Keratinocyte (primary cell): ENCODE measurements at regions not wholly inside any gene's neighbourhood (a gene's known extent, or its start where the extent isn't known, plus 50 kb on each side); places are given as distances from the start of the nearest gene placed in this dataset.
A peak's percentile ranks its signal among the peaks of the same experiment; 100 is the strongest.

Experiments used
- DNase-seq: peaks from one replicate; pipeline ENCODE4 v3.0.0-alpha.2; 2011; ENCODE audit warnings: low read depth, missing footprints, low spot score
- FAIRE-seq: peaks from 2 replicates; lab custom pipeline; 2011; peaks lifted over from hg19 to GRCh38; lab: Jason Lieb, UNC
- H2AFZ ChIP-seq: 2 replicates; pipeline ENCODE4 v1.6.0; 2012; ENCODE audit warnings: low read length, control low read depth, inconsistent platforms; ENCODE audit not compliant: control insufficient read depth
- H3K27ac ChIP-seq: 2 replicates; pipeline ENCODE4 v1.5.1; 2011; ENCODE audit warnings: low read length; ENCODE audit not compliant: control insufficient read depth, insufficient read depth
- H3K27me3 ChIP-seq: 3 replicates; pipeline ENCODE4 v1.6.0; 2011; ENCODE audit warnings: low read length; ENCODE audit not compliant: control insufficient read depth, insufficient read depth; ENCODE audit errors: extremely low read depth
- H3K36me3 ChIP-seq, 2 experiments: 2 replicates in 1 of 2; 3 replicates in 1 of 2; pipeline ENCODE4 v1.5.1; 2011; ENCODE audit warnings: low read length in 2 of 2, mild to moderate bottlenecking in 1 of 2; ENCODE audit not compliant: control insufficient read depth in 2 of 2, insufficient read depth in 2 of 2; ENCODE audit errors: extremely low read depth in 1 of 2
- H3K4me1 ChIP-seq: 3 replicates; pipeline ENCODE4 v1.5.1; 2011; ENCODE audit warnings: low read length; ENCODE audit not compliant: control insufficient read depth, insufficient read depth; ENCODE audit errors: extremely low read depth
- H3K4me2 ChIP-seq: 3 replicates; pipeline ENCODE4 v1.6.0; 2011; ENCODE audit warnings: low read depth, low read length; ENCODE audit not compliant: control insufficient read depth, insufficient read depth; ENCODE audit errors: extremely low read depth
- H3K4me3 ChIP-seq, 3 experiments: fragments of 200-600 bp in 1 of 3; sonication (generic) in 1 of 3; 2 replicates in 2 of 3; 3 replicates in 1 of 3; pipeline ENCODE4 v1.5.1; 2011 to 2016; ENCODE audit warnings: low read length in 3 of 3, mild to moderate bottlenecking in 3 of 3, control low read depth in 2 of 3, inconsistent platforms in 1 of 3, low read depth in 1 of 3, mixed read lengths in 1 of 3, mixed run types in 1 of 3, moderate library complexity in 1 of 3; ENCODE audit not compliant: control insufficient read depth in 2 of 3, insufficient read depth in 2 of 3; ENCODE audit errors: extremely low read depth in 1 of 3
- H3K79me2 ChIP-seq: 2 replicates; pipeline ENCODE4 v1.6.0; 2012; ENCODE audit warnings: low read length; ENCODE audit not compliant: control insufficient read depth, insufficient read depth
- H3K9ac ChIP-seq: 3 replicates; pipeline ENCODE4 v1.6.0; 2011; ENCODE audit warnings: low read length; ENCODE audit not compliant: control insufficient read depth, insufficient read depth; ENCODE audit errors: extremely low read depth
- H3K9me1 ChIP-seq: 3 replicates; pipeline ENCODE4 v1.6.0; 2011; ENCODE audit warnings: low read length; ENCODE audit not compliant: control insufficient read depth, insufficient read depth; ENCODE audit errors: extremely low read depth
- H3K9me3 ChIP-seq: 2 replicates; pipeline ENCODE4 v1.5.1; 2012; ENCODE audit warnings: low read depth, low read length; ENCODE audit not compliant: control insufficient read depth
- H4K20me1 ChIP-seq: 3 replicates; pipeline ENCODE4 v1.6.0; 2011; ENCODE audit warnings: low read length; ENCODE audit not compliant: control insufficient read depth, insufficient read depth; ENCODE audit errors: extremely low read depth
- CTCF ChIP-seq, 3 experiments: IDR thresholded peaks in 1 of 3; conservative IDR thresholded peaks in 1 of 3; optimal IDR thresholded peaks in 1 of 3; 2 replicates in 2 of 3; 3 replicates in 1 of 3; pipeline versions ENCODE3 to v1.5.1; 2011; ENCODE audit warnings: low read length in 3 of 3, mild to moderate bottlenecking in 3 of 3, moderate library complexity in 2 of 3, control low read depth in 1 of 3, inconsistent platforms in 1 of 3; ENCODE audit not compliant: insufficient read depth in 2 of 3; ENCODE audit errors: extremely low read depth in 1 of 3
- EZH2 ChIP-seq: IDR thresholded peaks from one replicate; pipeline ENCODE4 v1.6.1; 2012; ENCODE audit warnings: inconsistent platforms, mild to moderate bottlenecking, low read length, moderate library complexity
- dilution Hi-C: fragments of 300-500 bp; cut with MboI; formaldehyde crosslinking; loops from one replicate; pipeline ENCODE4 v1.7.0; 2020; ENCODE audit warnings: low sequenced_read_pairs; ENCODE audit not compliant: extremely low pct_ligation_motif_present

- Histone ChIP-seq H3K9ac (no peak overlapping the region), H3K9me1 (no peaks in the 10 kb centered on the region), H3K27ac (no peak overlapping the region), H3K36me3 (no peaks in the 10 kb centered on the region), H2AFZ (no peak overlapping the region), H3K79me2 (no peaks in the 10 kb centered on the region), H3K9me3 (no peaks in the 10 kb centered on the region), H3K4me2 (no peak overlapping the region), H3K4me3 (no peak overlapping the region), H3K4me1 (peaks cover 20% of the 10 kb centered on the region), H4K20me1 (no peaks in the 10 kb centered on the region), H3K27me3 (no peaks in the 10 kb centered on the region)
- DNase-seq (no peak), FAIRE-seq (peak; percentile 69)
- dilution Hi-C loops, result no loop called here
- TF ChIP-seq CTCF (optimal IDR thresholded peaks at IDR 0.05 in 1 of 3, IDR thresholded peaks at IDR 0.05 in 1 of 3, conservative IDR thresholded peaks at IDR 0.05 in 1 of 3; ENCODE audit: extremely low read depth in 1 of 3, insufficient read depth in 2 of 3, low read length in 3 of 3) (peak in 2 of 3 experiments; percentile 17 to 37), EZH2 (no peak)
Measured at GRCh38 chr6:44028789-44029310, 98.4 kb downstream of the MRPL14 start.

GRCh38 chr6:44025226-44025625, 102.0 kb downstream of the MRPL14 start:
- DNase-seq (no peak), FAIRE-seq (no peak)
- no peak overlapping the region for H3K9ac ChIP-seq
- TF ChIP-seq EZH2 (no peak), CTCF (optimal IDR thresholded peaks at IDR 0.05 in 1 of 3, IDR thresholded peaks at IDR 0.05 in 1 of 3, conservative IDR thresholded peaks at IDR 0.05 in 1 of 3; ENCODE audit: extremely low read depth in 1 of 3, insufficient read depth in 2 of 3, low read length in 3 of 3) (no peak)
- no peak overlapping the region for H3K4me3 ChIP-seq
- no peaks in the 10 kb centered on the region for H3K79me2 ChIP-seq
- H3K4me2 ChIP-seq, result peak overlapping the region; percentile 27
- H2AFZ ChIP-seq, result no peak overlapping the region
- H3K36me3 ChIP-seq, result no peaks in the 10 kb centered on the region
- H4K20me1 ChIP-seq, result no peaks in the 10 kb centered on the region
- H3K9me1 ChIP-seq, result no peaks in the 10 kb centered on the region
- H3K9me3 ChIP-seq, result no peaks in the 10 kb centered on the region
- peaks cover 24% of the 10 kb centered on the region for H3K4me1 ChIP-seq
- no peak overlapping the region for H3K27ac ChIP-seq
- no peaks in the 10 kb centered on the region for H3K27me3 ChIP-seq
- dilution Hi-C loops, result no loop called here
